Caco-2 (cell line): ENCODE measurements at regions not wholly inside any gene's neighbourhood (a gene's known extent, or its start where the extent isn't known, plus 50 kb on each side); places are given as distances from the start of the nearest gene placed in this dataset.
A peak's percentile ranks its signal among the peaks of the same experiment; 100 is the strongest.

Source experiments
- BruUV-seq: library from RNA; stranded (reverse); fragments of 400-500 nt; replicated peaks from 2 replicates; lab custom pipeline; 2021; lab: Mats Ljungman, UMichigan
- CTCF ChIA-PET: fragments of 300-600 bp; sonication (Branson Sonifier 250); formaldehyde crosslinking; loops from one replicate; lab custom pipeline; 2022; ENCODE audit warnings: antibody characterized with exemption; lab: Charles Lee
- POLR2A ChIA-PET: fragments of 300-600 bp; sonication (Branson Sonifier 250); formaldehyde crosslinking; loops from one replicate; lab custom pipeline; 2022; ENCODE audit warnings: antibody characterized with exemption; lab: Charles Lee
- DNase-seq, 2 experiments: peaks; one replicate each; pipeline versions ENCODE4 v3.0.0 to v3.0.0-alpha.2; 2020 to 2022
- H3K27me3 ChIP-seq: replicated peaks from 2 replicates; pipeline ENCODE4 v1.6.0; 2011; ENCODE audit warnings: low read length; ENCODE audit not compliant: control insufficient read depth, insufficient read depth
- H3K36me3 ChIP-seq: 2 replicates; pipeline ENCODE4 v1.5.1; 2011; ENCODE audit warnings: low read length; ENCODE audit not compliant: control insufficient read depth, insufficient read depth
- H3K4me1 ChIP-seq: fragments of 250-450 bp; sonication (Bioruptor Pico); 2 replicates; pipeline ENCODE4 v1.5.1; 2020; ENCODE audit warnings: mild to moderate bottlenecking
- H3K4me3 ChIP-seq: 2 replicates; pipeline ENCODE4 v1.5.1; 2011; ENCODE audit warnings: low read depth, mild to moderate bottlenecking, control low read depth, low read length
- H3K9me3 ChIP-seq: fragments of 250-450 bp; sonication (Bioruptor Pico); 2 replicates; pipeline ENCODE4 v1.5.1; 2020; ENCODE audit warnings: mild to moderate bottlenecking, moderate library complexity
- H3K27ac Mint-ChIP-seq: one replicate; pipeline ENCODE4 v1.8.0; 2022; ENCODE audit warnings: mixed read lengths; ENCODE audit not compliant: unreplicated experiment
- H3K27me3 Mint-ChIP-seq: one replicate; pipeline ENCODE4 v1.8.0; 2022; ENCODE audit warnings: mixed read lengths; ENCODE audit not compliant: insufficient read depth, unreplicated experiment
- H3K36me3 Mint-ChIP-seq: one replicate; pipeline ENCODE4 v1.8.0; 2022; ENCODE audit warnings: mild to moderate bottlenecking, mixed read lengths; ENCODE audit not compliant: insufficient read depth, unreplicated experiment
- H3K4me1 Mint-ChIP-seq: one replicate; pipeline ENCODE4 v1.8.0; 2022; ENCODE audit warnings: low read depth, mixed read lengths; ENCODE audit not compliant: unreplicated experiment
- H3K4me3 Mint-ChIP-seq: one replicate; pipeline ENCODE4 v1.8.0; 2022; ENCODE audit warnings: mild to moderate bottlenecking, moderate library complexity, mixed read lengths; ENCODE audit not compliant: unreplicated experiment
- H3K9me3 Mint-ChIP-seq: one replicate; pipeline ENCODE4 v1.8.0; 2022; ENCODE audit warnings: mixed read lengths; ENCODE audit not compliant: unreplicated experiment
- CTCF ChIP-seq, 2 experiments: fragments of 200-600 bp in 1 of 2; IDR thresholded peaks; 1 replicate in 1 of 2; 2 replicates in 1 of 2; pipeline versions ENCODE4 v1.5.1 to v1.8.0; 2011 to 2022; ENCODE audit warnings: antibody characterized with exemption in 1 of 2, control low read depth in 1 of 2, inconsistent platforms in 1 of 2, low read depth in 1 of 2, low read length in 1 of 2, mild to moderate bottlenecking in 1 of 2, moderate library complexity in 1 of 2; ENCODE audit not compliant: insufficient read depth in 1 of 2, severe bottlenecking in 1 of 2, unreplicated experiment in 1 of 2
- intact Hi-C: fragments of 100-400 bp; cut with micrococcal nuclease; formaldehyde crosslinking; loops from one replicate; pipeline ENCODE4 v1.10.0; 2022; ENCODE audit not compliant: unreplicated experiment
- microRNA-seq: library from miRNA; unstranded; fragments of <30 nt; microRNA quantifications from one replicate; pipeline ENCODE4 v1.2.0, GENCODE V29; 2022

DNA sequence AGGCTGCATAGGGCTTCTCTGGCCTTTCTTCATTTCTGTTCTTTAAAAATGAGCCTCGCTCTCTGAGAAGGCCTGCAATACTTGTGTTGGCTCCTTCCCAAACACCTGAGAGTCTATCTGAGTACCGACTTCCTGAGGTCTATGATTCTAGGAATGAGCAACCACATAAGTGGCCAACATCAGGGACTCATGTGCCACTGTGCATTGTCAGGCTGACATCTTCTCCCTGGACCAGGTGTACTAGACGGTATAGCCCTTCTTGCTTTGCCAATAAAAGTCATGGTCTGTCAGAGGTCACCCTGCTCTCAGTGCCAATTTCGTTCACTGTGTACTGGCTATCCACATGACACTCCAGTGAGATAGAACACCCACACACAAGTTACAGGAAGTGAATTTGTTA lies 67.4 kb upstream of the EPHA5 start:
- Mint-ChIP-seq H3K27ac (no peak overlapping the region), H3K4me1 (no peaks in the 10 kb centered on the region), H3K36me3 (no peaks in the 10 kb centered on the region), H3K27me3 (no peaks in the 10 kb centered on the region), H3K4me3 (no peak overlapping the region), H3K9me3 (no peaks in the 10 kb centered on the region)
- Histone ChIP-seq H3K4me1 (no peaks in the 10 kb centered on the region), H3K36me3 (no peaks in the 10 kb centered on the region), H3K4me3 (no peak overlapping the region), H3K27me3 (no peaks in the 10 kb centered on the region), H3K9me3 (no peaks in the 10 kb centered on the region)
- TF ChIP-seq CTCF (IDR thresholded peaks at IDR 0.05; ENCODE audit: insufficient read depth in 1 of 2, low read depth in 1 of 2, low read length in 1 of 2, severe bottlenecking in 1 of 2, unreplicated experiment in 1 of 2): no peak
- no TSS peak for BruUV-seq
- CTCF ChIA-PET: no interaction called here
- POLR2A ChIA-PET: no interaction called here
- intact Hi-C loops: no loop called here
- DNase-seq: no peak

DNA sequence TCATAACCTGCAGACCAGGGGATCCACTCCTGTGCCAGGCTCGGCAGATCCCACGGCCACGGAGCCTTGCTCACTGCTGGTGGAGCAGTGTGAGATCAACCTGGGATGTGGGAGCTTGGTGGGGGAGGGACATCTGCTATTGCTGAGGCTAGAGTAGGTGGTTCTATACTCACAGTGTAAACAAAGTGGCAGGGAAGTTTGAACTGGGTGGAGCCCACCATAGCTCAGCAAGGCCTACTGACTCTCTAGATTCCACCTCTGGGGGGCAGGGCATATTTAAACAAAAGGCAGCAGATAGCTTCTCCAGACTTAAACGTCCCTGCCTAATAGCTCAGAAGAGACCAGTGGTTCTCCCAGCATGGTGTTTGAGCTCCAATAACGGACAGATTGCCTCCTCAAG lies 54.7 kb upstream of the EPHA5 start:
- no peak for DNase-seq
- Histone ChIP-seq H3K36me3 (no peaks in the 10 kb centered on the region), H3K4me1 (no peaks in the 10 kb centered on the region), H3K9me3 (no peaks in the 10 kb centered on the region), H3K27me3 (no peaks in the 10 kb centered on the region), H3K4me3 (no peak overlapping the region)
- no peak overlapping the region for H3K4me3 Mint-ChIP-seq
- ChIA-PET CTCF (interaction anchor here (1.0 kb wide), 1 partner anchor 8 kb away, joined by 3 read pairs; no protein-coding TSS in a partner anchor), POLR2A (no interaction called here)
- H3K36me3 Mint-ChIP-seq: no peaks in the 10 kb centered on the region
- no peaks in the 10 kb centered on the region for H3K4me1 Mint-ChIP-seq
- H3K27me3 Mint-ChIP-seq: no peaks in the 10 kb centered on the region
- BruUV-seq: no TSS peak
- H3K27ac Mint-ChIP-seq: no peak overlapping the region
- intact Hi-C loops: no loop called here
- TF ChIP-seq CTCF (IDR thresholded peaks at IDR 0.05; ENCODE audit: insufficient read depth in 1 of 2, low read depth in 1 of 2, low read length in 1 of 2, severe bottlenecking in 1 of 2, unreplicated experiment in 1 of 2): no peak
- no peaks in the 10 kb centered on the region for H3K9me3 Mint-ChIP-seq

Small RNAs in the stretch of these regions (microRNA-seq; reads per million reads assigned to microRNA genes)
- gene MIR1269A: 12.8 reads per million, percentile 52 among the genes with 10 or more reads in this experiment
